ENCODE measurements at regions not wholly inside any gene's neighbourhood (a gene's known extent, or its start where the extent isn't known, plus 50 kb on each side); places are given as distances from the start of the nearest gene placed in this dataset.
"Not testable (repeated sequence)": the region's sequence is repeated elsewhere in the genome, so short reads cannot be mapped to it uniquely, and the experiment has no call there.

DNA sequence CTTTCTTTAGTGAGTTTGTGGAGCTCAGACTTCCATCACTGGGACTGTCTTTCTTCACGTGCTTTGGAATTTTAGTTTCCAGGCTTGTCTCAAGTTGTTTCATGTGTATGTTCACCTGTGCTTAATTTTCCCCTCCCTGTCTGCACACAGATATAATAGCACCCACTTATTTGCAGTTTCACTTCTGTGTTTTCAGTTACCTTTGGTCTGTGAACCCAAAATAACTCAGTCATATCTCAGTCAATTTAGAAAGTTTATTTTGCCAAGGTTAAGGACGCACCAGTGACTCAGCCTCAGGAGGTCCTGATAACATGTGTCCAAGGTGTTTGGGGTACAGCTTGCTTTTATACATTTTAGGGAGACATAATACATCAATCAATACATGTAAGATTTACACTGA, 330.4 kb downstream of the ICE1 start:
- H3K36me3 ChIP-seq, result no peaks in the 10 kb centered on the region
- H3K4me3 ChIP-seq, result no peak overlapping the region
- H3K9me3 ChIP-seq, result no peaks in the 10 kb centered on the region
- peaks cover 11% of the 10 kb centered on the region for H3K27me3 ChIP-seq
- DNase-seq, result no peak

DNA sequence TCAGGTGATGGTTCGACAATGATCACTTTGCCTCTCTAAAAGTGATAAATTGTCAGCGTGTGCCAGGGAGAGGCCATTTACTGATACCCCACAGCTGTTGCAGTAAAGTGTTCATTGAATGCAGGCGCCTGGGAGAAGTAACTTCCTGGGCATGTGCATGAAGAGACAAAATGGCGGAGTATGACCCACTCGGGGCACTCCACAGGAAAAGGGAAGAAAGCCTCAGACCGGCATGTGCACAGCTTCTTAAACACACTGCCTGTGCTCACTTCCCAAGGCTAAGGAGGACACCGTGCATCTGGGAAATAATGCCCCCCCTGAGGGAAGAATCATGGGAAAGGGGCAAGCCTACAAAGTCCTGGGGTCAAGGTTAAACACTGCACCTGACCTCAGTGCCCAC, 329.5 kb downstream of the ICE1 start:
- no peaks in the 10 kb centered on the region for H3K36me3 ChIP-seq
- H3K27me3 ChIP-seq, result peaks cover 11% of the 10 kb centered on the region
- no peak overlapping the region for H3K4me3 ChIP-seq
- DNase-seq, result no peak
- no peaks in the 10 kb centered on the region for H3K9me3 ChIP-seq

- Histone ChIP-seq H3K27me3 (peaks cover 11% of the 10 kb centered on the region), H3K4me3 (no peak overlapping the region), H3K36me3 (no peaks in the 10 kb centered on the region), H3K9me3 (no peaks in the 10 kb centered on the region; the same call in 1 of the 2 replicates)
- DNase-seq, result no peak
Measured at GRCh38 chr5:5751498-5751897, 329.0 kb downstream of the ICE1 start.

GRCh38 chr5:5741418-5741817, 318.9 kb downstream of the ICE1 start:
- DNase-seq, result no peak
- H3K4me3 ChIP-seq, result no peak overlapping the region
- H3K9me3 ChIP-seq, result peaks cover 6% of the 10 kb centered on the region
- no peaks in the 10 kb centered on the region for H3K36me3 ChIP-seq
- peaks cover 6% of the 10 kb centered on the region; the same call in 1 of the 2 replicates for H3K27me3 ChIP-seq

DNA sequence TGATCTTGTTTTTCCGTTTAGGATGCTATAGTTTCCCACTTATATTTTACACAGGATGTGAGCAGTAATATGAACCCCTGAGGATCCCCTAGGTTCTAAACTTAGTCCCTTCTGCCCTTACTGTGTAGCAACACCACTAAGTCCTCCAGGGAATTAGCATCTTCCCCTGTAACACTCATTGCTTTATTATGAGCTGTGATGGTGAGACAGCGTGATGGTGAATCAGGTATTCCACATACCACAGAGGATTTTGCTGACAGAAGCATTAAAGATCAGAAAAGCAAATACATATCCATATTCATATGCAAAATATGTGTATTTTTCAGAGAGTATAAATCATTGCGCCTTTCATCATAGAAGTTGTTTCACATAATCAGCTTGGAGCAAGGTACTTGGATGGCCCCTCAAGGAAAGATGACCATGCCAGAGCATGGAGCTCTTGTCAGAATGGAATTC, 317.0 kb downstream of the ICE1 start:
- Histone ChIP-seq H3K4me3 (no peak overlapping the region), H3K36me3 (no peaks in the 10 kb centered on the region), H3K27me3 (peaks cover 12% of the 10 kb centered on the region), H3K9me3 (peaks cover 6% of the 10 kb centered on the region)
- no peak for DNase-seq

- Histone ChIP-seq H3K4me3 (no peak overlapping the region), H3K27me3 (peaks cover 13% of the 10 kb centered on the region), H3K36me3 (no peaks in the 10 kb centered on the region), H3K9me3 (peaks cover 6% of the 10 kb centered on the region)
- DNase-seq, result no peak
Measured at GRCh38 chr5:5738797-5739489, 316.5 kb downstream of the ICE1 start.

DNA sequence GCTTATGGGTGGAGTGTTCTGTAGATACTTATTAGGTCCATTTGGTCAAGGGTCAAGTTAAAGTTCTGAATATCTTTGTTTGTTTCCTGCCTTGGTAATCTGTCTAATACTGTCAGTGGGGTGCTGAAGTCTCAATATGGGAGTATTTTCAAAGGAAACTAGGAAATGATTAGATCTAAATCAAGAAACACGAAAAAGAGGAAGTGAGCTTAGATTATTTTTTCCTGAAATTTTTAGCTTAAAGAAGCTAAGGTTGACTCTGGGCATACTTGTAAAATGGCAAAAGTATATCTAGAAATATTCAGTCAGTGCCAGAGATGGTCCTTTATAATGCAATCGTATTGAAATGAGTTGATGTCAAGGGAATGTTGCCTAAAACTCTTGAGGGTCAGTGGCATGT, 313.5 kb downstream of the ICE1 start:
- no peak overlapping the region for H3K4me3 ChIP-seq
- DNase-seq, result no peak
- H3K27me3 ChIP-seq, result peaks cover 13% of the 10 kb centered on the region
- H3K36me3 ChIP-seq, result no peaks in the 10 kb centered on the region
- H3K9me3 ChIP-seq, result peaks cover 2% of the 10 kb centered on the region; the same call in 1 of the 2 replicates

GRCh38 chr5:5733058-5733457, 310.6 kb downstream of the ICE1 start:
- not testable (repeated sequence) for H3K36me3 ChIP-seq, DNase-seq, H3K4me3 ChIP-seq, H3K9me3 ChIP-seq
- H3K27me3 ChIP-seq, result peaks cover 14% of the 10 kb centered on the region

GRCh38 chr5:5726401-5726800, 303.9 kb downstream of the ICE1 start:
- H3K36me3 ChIP-seq, result no peaks in the 10 kb centered on the region
- H3K4me3 ChIP-seq, result no peak overlapping the region
- 0 out of 2 replicates have a peak, but pooled peaks cover 8% of the 10 kb centered on the region for H3K27me3 ChIP-seq
- H3K9me3 ChIP-seq, result no peaks in the 10 kb centered on the region
- no peak for DNase-seq

DNA sequence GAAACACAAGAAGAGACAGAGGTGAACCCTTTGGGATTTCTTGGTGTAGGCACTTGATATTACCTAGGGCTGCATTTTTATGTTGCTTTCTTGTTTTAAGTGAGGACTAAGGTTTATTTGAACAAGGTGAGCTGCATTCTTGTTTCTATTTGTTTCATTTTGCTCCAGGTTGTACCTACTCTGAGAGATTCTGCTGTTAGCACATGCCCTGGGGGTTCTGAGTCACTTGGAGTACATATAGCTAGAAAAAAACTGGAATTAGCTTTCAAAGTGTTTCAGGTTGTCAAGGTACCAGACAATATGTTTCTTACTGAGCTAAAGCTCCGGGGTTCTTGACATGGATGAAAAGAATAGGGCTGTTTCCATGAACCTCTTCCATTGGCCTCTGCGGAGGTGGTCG, 299.4 kb downstream of the ICE1 start:
- no peak for DNase-seq
- no peak overlapping the region for H3K4me3 ChIP-seq

GRCh38 chr5:5719292-5719691, 296.8 kb downstream of the ICE1 start:
- no peak for DNase-seq
- H3K36me3 ChIP-seq, result no peaks in the 10 kb centered on the region
- H3K9me3 ChIP-seq, result no peaks in the 10 kb centered on the region
- H3K4me3 ChIP-seq, result no peak overlapping the region
- peaks cover 5% of the 10 kb centered on the region; the same call in 1 of the 2 replicates for H3K27me3 ChIP-seq

More for the DNA sequence above, 299.4 kb downstream of the ICE1 start:
- Histone ChIP-seq H3K9me3 (no peaks in the 10 kb centered on the region), H3K27me3 (0 out of 2 replicates have a peak, but pooled peaks cover 5% of the 10 kb centered on the region), H3K36me3 (no peaks in the 10 kb centered on the region)

DNA sequence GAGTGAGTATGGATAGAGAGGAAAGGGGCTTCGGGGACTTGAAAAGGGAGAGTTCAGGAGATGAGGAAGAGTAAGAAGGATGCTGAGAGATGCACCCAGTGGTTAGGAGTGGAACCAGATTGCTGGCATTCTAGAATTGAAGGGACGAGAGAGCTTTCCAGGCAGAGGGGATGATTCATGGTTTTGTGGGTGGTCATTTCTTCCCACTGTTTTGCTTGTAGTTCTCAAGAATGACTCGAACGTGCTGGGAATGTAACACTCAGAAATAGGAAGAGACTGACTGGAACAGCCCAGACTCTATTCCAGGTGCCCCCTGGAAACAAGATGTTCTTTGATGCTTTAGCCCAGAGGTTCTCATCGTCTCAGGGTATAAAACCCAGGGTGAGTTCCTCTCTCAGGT, 294.2 kb downstream of the ICE1 start:
- DNase-seq, result no peak
- Histone ChIP-seq H3K36me3 (no peaks in the 10 kb centered on the region), H3K4me3 (no peak overlapping the region)

DNA sequence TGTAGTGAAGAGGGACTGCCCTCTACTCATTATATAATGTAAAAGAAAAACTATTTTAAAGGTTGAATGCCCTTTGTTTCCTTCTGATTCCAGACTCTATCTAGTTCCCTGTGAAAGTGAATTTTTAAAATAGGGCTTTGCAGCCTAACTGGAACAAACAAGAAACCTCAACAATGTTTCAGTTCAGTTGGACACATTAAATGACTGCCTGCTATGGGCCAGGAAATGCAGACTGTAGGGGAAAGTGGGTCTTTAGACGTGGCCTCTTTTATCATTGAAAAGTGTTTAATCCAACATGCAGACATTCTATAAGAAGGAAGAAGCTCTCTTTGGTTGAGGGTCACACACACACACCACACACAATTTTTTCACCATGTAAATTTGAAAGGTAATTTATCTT, 289.1 kb downstream of the ICE1 start:
- Histone ChIP-seq H3K27me3 (peaks cover 19% of the 10 kb centered on the region), H3K36me3 (no peaks in the 10 kb centered on the region), H3K9me3 (0 out of 2 replicates have a peak, but pooled peaks cover 2% of the 10 kb centered on the region), H3K4me3 (no peak overlapping the region)
- no peak for DNase-seq

More for the DNA sequence above, 294.2 kb downstream of the ICE1 start:
- no peaks in the 10 kb centered on the region for H3K9me3 ChIP-seq
- H3K27me3 ChIP-seq, result peaks cover 6% of the 10 kb centered on the region; the same call in 1 of the 2 replicates

DNA sequence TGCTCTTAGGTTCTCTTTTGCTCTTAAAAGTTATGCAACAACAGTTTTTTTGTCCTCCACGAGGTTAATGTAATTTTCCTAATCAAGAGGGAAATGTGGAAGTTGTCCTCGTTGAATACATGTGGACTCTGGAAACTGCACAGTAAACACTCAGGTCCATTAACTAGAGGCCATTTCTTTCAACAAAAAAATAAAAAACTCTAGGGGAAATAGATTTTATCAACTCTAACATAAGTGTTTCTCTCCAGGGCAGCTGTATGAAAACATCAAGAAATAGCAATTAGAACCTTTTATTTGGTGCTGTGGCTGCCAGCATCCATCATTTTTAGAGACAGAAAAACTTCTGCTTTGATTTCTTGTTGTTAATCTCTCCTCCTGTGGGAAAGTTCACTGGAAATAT, 288.6 kb downstream of the ICE1 start:
- Histone ChIP-seq H3K27me3 (peaks cover 19% of the 10 kb centered on the region), H3K9me3 (0 out of 2 replicates have a peak, but pooled peaks cover 2% of the 10 kb centered on the region), H3K36me3 (no peaks in the 10 kb centered on the region), H3K4me3 (no peak overlapping the region)
- DNase-seq, result no peak

GRCh38 chr5:5710471-5710870, 288.0 kb downstream of the ICE1 start:
- H3K9me3 ChIP-seq, result 0 out of 2 replicates have a peak, but pooled peaks cover 2% of the 10 kb centered on the region
- no peak for DNase-seq
- H3K27me3 ChIP-seq, result peaks cover 19% of the 10 kb centered on the region
- no peak overlapping the region for H3K4me3 ChIP-seq
- no peaks in the 10 kb centered on the region for H3K36me3 ChIP-seq

GRCh38 chr5:5708367-5708919, 286.0 kb downstream of the ICE1 start:
- Histone ChIP-seq H3K9me3 (0 out of 2 replicates have a peak, but pooled peaks cover 2% of the 10 kb centered on the region), H3K27me3 (peaks cover 21% of the 10 kb centered on the region), H3K36me3 (no peaks in the 10 kb centered on the region), H3K4me3 (no peak overlapping the region)
- DNase-seq, result no peak

GRCh38 chr5:5705010-5705409, 282.5 kb downstream of the ICE1 start:
- H3K27me3 ChIP-seq, result peaks cover 9% of the 10 kb centered on the region; the same call in 1 of the 2 replicates
- no peaks in the 10 kb centered on the region for H3K36me3 ChIP-seq
- 0 out of 2 replicates have a peak, but pooled peaks cover 2% of the 10 kb centered on the region for H3K9me3 ChIP-seq
- H3K4me3 ChIP-seq, result no peak overlapping the region
- no peak for DNase-seq

DNA sequence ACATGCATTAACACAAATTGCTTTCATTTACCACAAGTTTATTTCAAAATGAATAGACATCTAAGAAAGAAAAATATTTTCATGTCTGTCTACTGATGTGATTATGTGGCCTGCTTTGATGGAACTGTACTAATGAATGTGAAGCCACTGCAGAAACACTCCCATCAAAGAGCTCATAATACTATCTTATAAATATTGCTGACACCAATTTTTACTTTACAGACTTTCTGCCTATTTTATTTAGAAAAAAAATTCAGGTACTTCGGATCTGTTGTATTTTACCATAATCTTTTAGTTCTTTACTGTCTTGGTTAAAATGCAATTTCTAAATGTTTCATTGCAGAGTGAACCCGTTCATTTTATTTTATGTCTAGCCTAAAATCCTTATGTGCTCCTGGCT, 281.9 kb downstream of the ICE1 start:
- peaks cover 9% of the 10 kb centered on the region; the same call in 1 of the 2 replicates for H3K27me3 ChIP-seq
- DNase-seq, result no peak

More for the DNA sequence above, 281.9 kb downstream of the ICE1 start:
- Histone ChIP-seq H3K4me3 (no peak overlapping the region), H3K36me3 (no peaks in the 10 kb centered on the region), H3K9me3 (peaks cover 1% of the 10 kb centered on the region; the same call in 1 of the 2 replicates)

All from MG63 (cell line).